RCC 7860 (cell line): ENCODE measurements at regions not wholly inside any gene's neighbourhood (a gene's known extent, or its start where the extent isn't known, plus 50 kb on each side); places are given as distances from the start of the nearest gene placed in this dataset.

ENCODE experiments used
- DNase-seq: peaks from one replicate; pipeline ENCODE4 v3.0.0-alpha.2; 2015; ENCODE audit warnings: low spot score
- FAIRE-seq: peaks from 2 replicates; lab custom pipeline; 2012; peaks lifted over from hg19 to GRCh38; lab: Jason Lieb, UNC

GRCh38 chr2:23312996-23313606 is 71.9 kb upstream of the KLHL29 start:
- DNase-seq, result no peak
- FAIRE-seq, result no peak

- DNase-seq, result no peak
- FAIRE-seq, result no peak
Observed at GRCh38 chr2:23314687-23315086, 70.3 kb upstream of the KLHL29 start.

- DNase-seq (no peak), FAIRE-seq (no peak)
Observed at GRCh38 chr2:23320058-23320457, 64.9 kb upstream of the KLHL29 start.

- FAIRE-seq (no peak), DNase-seq (no peak)
Observed at GRCh38 chr2:23321751-23322150, 63.2 kb upstream of the KLHL29 start.

GRCh38 chr2:23322567-23323197 is 62.3 kb upstream of the KLHL29 start:
- no peak for FAIRE-seq
- no peak for DNase-seq

- FAIRE-seq (no peak), DNase-seq (no peak)
Observed at GRCh38 chr2:23323198-23323916, 61.6 kb upstream of the KLHL29 start.

GRCh38 chr2:23323917-23324680 is 60.9 kb upstream of the KLHL29 start:
- DNase-seq, result no peak
- no peak for FAIRE-seq

- FAIRE-seq, result no peak
- DNase-seq, result no peak
Observed at GRCh38 chr2:23326330-23326729, 58.6 kb upstream of the KLHL29 start.

GRCh38 chr2:23327416-23327815 is 57.6 kb upstream of the KLHL29 start:
- DNase-seq (no peak), FAIRE-seq (no peak)

GRCh38 chr2:23327887-23328286 is 57.1 kb upstream of the KLHL29 start:
- FAIRE-seq, result no peak
- no peak for DNase-seq

- FAIRE-seq (no peak), DNase-seq (no peak)
Observed at GRCh38 chr2:23330214-23330613, 54.8 kb upstream of the KLHL29 start.
